ENCODE measurements at regions not wholly inside any gene's neighbourhood (a gene's known extent, or its start where the extent isn't known, plus 50 kb on each side); places are given as distances from the start of the nearest gene placed in this dataset.
"Not testable (repeated sequence)": the region's sequence is repeated elsewhere in the genome, so short reads cannot be mapped to it uniquely, and the experiment has no call there.

- DNase-seq (ENCODE audit: low read depth in 1 of 2, low spot score in 1 of 2) = no peak
- H3K27me3 ChIP-seq = no peaks in the 10 kb centered on the region
- no peak overlapping the region for H3K4me3 ChIP-seq
- H3K4me1 ChIP-seq (ENCODE audit: low read depth) = peaks cover 8% of the 10 kb centered on the region
- TF ChIP-seq, protein P1, sequence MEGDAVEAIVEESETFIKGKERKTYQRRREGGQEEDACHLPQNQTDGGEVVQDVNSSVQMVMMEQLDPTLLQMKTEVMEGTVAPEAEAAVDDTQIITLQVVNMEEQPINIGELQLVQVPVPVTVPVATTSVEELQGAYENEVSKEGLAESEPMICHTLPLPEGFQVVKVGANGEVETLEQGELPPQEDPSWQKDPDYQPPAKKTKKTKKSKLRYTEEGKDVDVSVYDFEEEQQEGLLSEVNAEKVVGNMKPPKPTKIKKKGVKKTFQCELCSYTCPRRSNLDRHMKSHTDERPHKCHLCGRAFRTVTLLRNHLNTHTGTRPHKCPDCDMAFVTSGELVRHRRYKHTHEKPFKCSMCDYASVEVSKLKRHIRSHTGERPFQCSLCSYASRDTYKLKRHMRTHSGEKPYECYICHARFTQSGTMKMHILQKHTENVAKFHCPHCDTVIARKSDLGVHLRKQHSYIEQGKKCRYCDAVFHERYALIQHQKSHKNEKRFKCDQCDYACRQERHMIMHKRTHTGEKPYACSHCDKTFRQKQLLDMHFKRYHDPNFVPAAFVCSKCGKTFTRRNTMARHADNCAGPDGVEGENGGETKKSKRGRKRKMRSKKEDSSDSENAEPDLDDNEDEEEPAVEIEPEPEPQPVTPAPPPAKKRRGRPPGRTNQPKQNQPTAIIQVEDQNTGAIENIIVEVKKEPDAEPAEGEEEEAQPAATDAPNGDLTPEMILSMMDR (IDR thresholded peaks at IDR 0.05; ENCODE audit: low read depth, low read length) = no peak
- no peaks in the 10 kb centered on the region for H3K9me3 ChIP-seq (ENCODE audit: low read depth)
- H3K27ac ChIP-seq = no peak overlapping the region
- no peaks in the 10 kb centered on the region for H3K36me3 ChIP-seq
Observed at GRCh38 chr15:92779874-92780273, 120.2 kb upstream of the CHD2 start.

DNA sequence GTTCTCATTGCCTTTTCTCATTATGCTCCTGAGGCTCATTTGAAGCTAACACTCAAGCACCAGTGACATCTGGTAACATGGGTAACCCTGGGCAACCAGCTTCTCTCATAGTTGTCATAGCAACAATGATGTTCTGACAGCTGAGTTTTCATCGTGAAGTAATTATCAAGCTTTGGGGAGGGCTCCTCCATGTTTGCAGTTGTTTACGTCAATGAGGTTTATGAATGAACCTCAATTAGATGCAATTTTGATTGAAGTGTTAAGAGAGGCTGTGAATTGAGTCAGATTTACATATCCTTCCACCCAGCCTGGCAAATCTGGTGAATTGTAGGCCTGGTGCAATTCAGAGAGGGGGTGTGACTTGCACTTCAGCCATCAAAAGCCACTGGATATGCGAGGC, 119.3 kb upstream of the CHD2 start:
- Histone ChIP-seq H3K27me3 (no peaks in the 10 kb centered on the region), H3K4me1 (ENCODE audit: low read depth) (peaks cover 8% of the 10 kb centered on the region), H3K36me3 (no peaks in the 10 kb centered on the region), H3K4me3 (no peak overlapping the region), H3K9me3 (ENCODE audit: low read depth) (no peaks in the 10 kb centered on the region), H3K27ac (no peak overlapping the region)
- no peak for DNase-seq (ENCODE audit: low read depth in 1 of 2, low spot score in 1 of 2)
- TF ChIP-seq, protein P1 (IDR thresholded peaks at IDR 0.05; ENCODE audit: low read depth, low read length) = no peak

DNA sequence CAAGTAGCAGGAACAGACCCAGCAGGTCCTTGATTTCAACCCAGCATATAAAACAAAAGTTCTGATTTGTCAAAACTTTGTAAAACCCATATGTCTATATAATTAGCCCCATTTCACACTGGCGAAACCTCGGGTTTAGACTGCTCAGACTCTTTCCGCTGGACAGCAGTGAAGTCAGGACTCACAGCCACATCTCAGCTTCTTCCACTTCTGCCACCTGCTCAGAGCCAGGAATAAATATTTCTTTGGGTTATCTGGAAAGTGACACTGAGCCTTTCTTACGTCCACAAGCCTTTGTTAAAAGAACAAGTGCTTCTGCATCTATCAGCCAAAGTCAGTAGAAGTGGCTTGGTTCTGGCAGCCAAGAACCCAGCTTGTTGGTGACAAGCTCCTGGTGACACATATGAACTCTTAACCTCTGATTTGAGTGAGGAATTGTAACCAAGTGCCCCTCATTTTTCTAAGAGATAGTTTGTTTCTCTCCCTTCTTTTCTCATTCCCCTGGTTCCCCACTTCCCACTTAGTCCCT, 118.1 kb upstream of the CHD2 start:
- H3K27ac ChIP-seq = peak overlapping the region; percentile 85
- TF ChIP-seq, protein P1 (IDR thresholded peaks at IDR 0.05; ENCODE audit: low read depth, low read length) = no peak
- H3K4me1 ChIP-seq (ENCODE audit: low read depth) = peaks cover 8% of the 10 kb centered on the region
- no peaks in the 10 kb centered on the region for H3K36me3 ChIP-seq
- H3K27me3 ChIP-seq = no peaks in the 10 kb centered on the region
- peak in 1 of 2 donors; percentile 75 for DNase-seq (ENCODE audit: low read depth in 1 of 2, low spot score in 1 of 2)
- H3K9me3 ChIP-seq (ENCODE audit: low read depth) = no peaks in the 10 kb centered on the region
- no peak overlapping the region for H3K4me3 ChIP-seq

- H3K27ac ChIP-seq = no peak overlapping the region
- H3K4me1 ChIP-seq (ENCODE audit: low read depth) = no peaks in the 10 kb centered on the region
- TF ChIP-seq, protein P1 (IDR thresholded peaks at IDR 0.05; ENCODE audit: low read depth, low read length) = no peak
- H3K9me3 ChIP-seq (ENCODE audit: low read depth) = no peaks in the 10 kb centered on the region
- H3K27me3 ChIP-seq = no peaks in the 10 kb centered on the region
- H3K4me3 ChIP-seq = no peak overlapping the region
- no peak for DNase-seq (ENCODE audit: low read depth in 1 of 2, low spot score in 1 of 2)
- H3K36me3 ChIP-seq = no peaks in the 10 kb centered on the region
Observed at GRCh38 chr15:92787116-92787515, 113.0 kb upstream of the CHD2 start.

DNA sequence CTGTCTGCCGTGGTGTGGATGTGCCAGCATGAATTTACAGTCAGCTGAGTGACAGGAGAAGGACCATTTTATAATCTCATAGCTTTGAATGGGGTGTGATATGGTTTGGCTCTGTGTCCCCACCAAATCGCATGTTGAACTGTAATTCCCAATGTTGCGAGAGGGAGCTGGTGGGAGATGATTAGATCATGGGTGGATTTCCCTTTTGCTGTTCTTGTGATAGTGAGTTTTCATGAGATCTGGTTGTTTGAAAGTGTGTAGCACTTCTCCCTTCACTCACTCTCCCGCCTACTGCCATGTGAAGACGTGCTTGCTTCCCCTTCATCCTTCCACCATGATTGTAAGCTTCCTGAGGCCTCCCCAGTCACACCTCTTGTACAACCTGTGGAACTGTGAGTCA, 111.9 kb upstream of the CHD2 start:
- TF ChIP-seq, protein P1 (IDR thresholded peaks at IDR 0.05; ENCODE audit: low read depth, low read length) = no peak
- Histone ChIP-seq H3K4me1 (ENCODE audit: low read depth) (no peaks in the 10 kb centered on the region), H3K9me3 (ENCODE audit: low read depth) (no peaks in the 10 kb centered on the region), H3K4me3 (no peak overlapping the region), H3K36me3 (no peaks in the 10 kb centered on the region), H3K27ac (no peak overlapping the region), H3K27me3 (no peaks in the 10 kb centered on the region)
- DNase-seq (ENCODE audit: low read depth in 1 of 2, low spot score in 1 of 2) = no peak

DNA sequence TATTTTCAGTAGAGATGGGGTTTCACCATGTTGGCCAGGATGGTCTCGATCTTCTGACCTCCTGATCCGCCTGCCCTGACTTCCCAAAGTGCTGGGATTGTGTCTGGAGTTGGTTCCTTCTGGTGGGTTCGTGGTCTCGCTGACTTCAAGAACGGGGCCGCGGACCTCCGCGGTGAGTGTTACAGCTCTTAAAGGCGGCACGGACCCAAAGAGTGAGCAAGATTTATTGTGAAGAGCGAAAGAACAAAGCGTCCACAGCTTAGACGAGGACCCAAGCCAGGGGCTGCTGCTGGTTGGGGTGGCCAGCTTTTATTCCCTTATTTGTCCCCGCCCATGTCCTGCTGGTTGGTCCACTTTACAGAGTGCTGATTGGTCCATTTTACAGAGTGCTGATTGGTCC, 111.3 kb upstream of the CHD2 start:
- not testable (repeated sequence) for H3K36me3 ChIP-seq; H3K4me3 ChIP-seq; H3K9me3 ChIP-seq (ENCODE audit: low read depth); DNase-seq (ENCODE audit: low read depth in 1 of 2, low spot score in 1 of 2); H3K4me1 ChIP-seq (ENCODE audit: low read depth); H3K27me3 ChIP-seq; H3K27ac ChIP-seq

Data from cardiac muscle cell (in vitro differentiated cells and primary cell).